HepG2 (cell line): ENCODE measurements at regions not wholly inside any gene's neighbourhood (a gene's known extent, or its start where the extent isn't known, plus 50 kb on each side); places are given as distances from the start of the nearest gene placed in this dataset.
A peak's percentile ranks its signal among the peaks of the same experiment; 100 is the strongest.

Experiments
- CHD2 ChIP-seq: IDR thresholded peaks from 2 replicates; pipeline ENCODE4 v1.6.1; 2011; ENCODE audit warnings: low read depth, low read length, improper control_type of control experiment
- E2F5 ChIP-seq: sonication (generic); formaldehyde crosslinking; conservative IDR thresholded peaks from 2 replicates; pipeline ENCODE4 v1.4.0; 2020; ENCODE audit warnings: missing genetic modification reagents
- ETV5 ChIP-seq: IDR thresholded peaks from 2 replicates; pipeline ENCODE4 v1.6.1; 2018; ENCODE audit warnings: missing biosample characterization, missing genetic modification reagents, inconsistent platforms, borderline replicate concordance
- FLYWCH1 ChIP-seq: sonication (generic); formaldehyde crosslinking; IDR thresholded peaks from 2 replicates; pipeline ENCODE4 v1.8.1; 2023; ENCODE audit warnings: mild to moderate bottlenecking, missing genetic modification reagents
- HDAC1 ChIP-seq: sonication (generic); formaldehyde crosslinking; IDR thresholded peaks from 2 replicates; pipeline ENCODE4 v1.5.1; 2020; ENCODE audit warnings: mild to moderate bottlenecking, missing genetic modification reagents
- MAX ChIP-seq: IDR thresholded peaks from 2 replicates; pipeline ENCODE4 v1.6.1; 2012; ENCODE audit warnings: inconsistent platforms
- MED1 ChIP-seq: sonication (generic); formaldehyde crosslinking; IDR thresholded peaks from 2 replicates; pipeline ENCODE4 v1.4.0; 2020; ENCODE audit warnings: missing genetic modification reagents
- MNT ChIP-seq: fragments of 450-650 bp; IDR thresholded peaks from 2 replicates; pipeline ENCODE4 v1.6.1; 2016
- PHB2 ChIP-seq: fragments of 450-650 bp; IDR thresholded peaks from 2 replicates; pipeline ENCODE4 v1.6.1; 2018; ENCODE audit not compliant: partially characterized antibody
- SKIL ChIP-seq: sonication (generic); formaldehyde crosslinking; IDR thresholded peaks from 2 replicates; pipeline ENCODE4 v1.8.0; 2022; ENCODE audit warnings: missing genetic modification reagents, mild to moderate bottlenecking, moderate library complexity, borderline replicate concordance
- SPEN ChIP-seq: sonication (generic); formaldehyde crosslinking; IDR thresholded peaks from 2 replicates; pipeline ENCODE4 v1.5.1; 2020; ENCODE audit warnings: low read depth, mild to moderate bottlenecking, missing genetic modification reagents
- SRY ChIP-seq: sonication (generic); formaldehyde crosslinking; IDR thresholded peaks from 2 replicates; pipeline ENCODE4 v1.8.0; 2022; ENCODE audit warnings: mild to moderate bottlenecking, missing genetic modification reagents
- THYN1 ChIP-seq: sonication (generic); formaldehyde crosslinking; IDR thresholded peaks from 2 replicates; pipeline ENCODE4 v1.8.1; 2023; ENCODE audit warnings: low read depth, mild to moderate bottlenecking, moderate library complexity, missing genetic modification reagents, borderline replicate concordance
- ZBTB4 ChIP-seq: sonication (generic); formaldehyde crosslinking; IDR thresholded peaks from 2 replicates; pipeline ENCODE4 v1.4.0; 2020; ENCODE audit warnings: missing genetic modification reagents, mild to moderate bottlenecking, borderline replicate concordance
- ZNF207 ChIP-seq: fragments of 450-650 bp; IDR thresholded peaks from 2 replicates; pipeline ENCODE4 v1.6.1; 2016; ENCODE audit warnings: antibody characterized with exemption, borderline replicate concordance
- ZNF326 ChIP-seq: sonication (generic); formaldehyde crosslinking; IDR thresholded peaks from 2 replicates; pipeline ENCODE4 v1.4.0; 2020; ENCODE audit warnings: missing genetic modification reagents, borderline replicate concordance

GRCh38 chr10:3398825-3399646, 226.5 kb upstream of the PITRM1 start (continued):
- TF ChIP-seq ZBTB4 (CRISPR knock-in tag) (peak; percentile 74; the same call in 1 of the 2 replicates), HDAC1 (CRISPR knock-in tag) (no peak), MAX (no peak), SRY (CRISPR knock-in tag) (no peak), E2F5 (CRISPR knock-in tag) (no peak), ZNF207 (no peak), PHB2 (no peak), ZNF326 (CRISPR knock-in tag) (no peak), MED1 (CRISPR knock-in tag) (no peak), SPEN (CRISPR knock-in tag) (no peak), THYN1 (CRISPR knock-in tag) (no peak), CHD2 (no peak), FLYWCH1 (CRISPR knock-in tag) (no peak), MNT (peak; percentile 69), ETV5 (CRISPR knock-in tag) (peak; percentile 79), SKIL (CRISPR knock-in tag) (0 out of 2 replicates have a peak, but pooled peaks have one; percentile 16)
